ENCODE measurements at regions not wholly inside any gene's neighbourhood (a gene's known extent, or its start where the extent isn't known, plus 50 kb on each side); places are given as distances from the start of the nearest gene placed in this dataset.

DNA sequence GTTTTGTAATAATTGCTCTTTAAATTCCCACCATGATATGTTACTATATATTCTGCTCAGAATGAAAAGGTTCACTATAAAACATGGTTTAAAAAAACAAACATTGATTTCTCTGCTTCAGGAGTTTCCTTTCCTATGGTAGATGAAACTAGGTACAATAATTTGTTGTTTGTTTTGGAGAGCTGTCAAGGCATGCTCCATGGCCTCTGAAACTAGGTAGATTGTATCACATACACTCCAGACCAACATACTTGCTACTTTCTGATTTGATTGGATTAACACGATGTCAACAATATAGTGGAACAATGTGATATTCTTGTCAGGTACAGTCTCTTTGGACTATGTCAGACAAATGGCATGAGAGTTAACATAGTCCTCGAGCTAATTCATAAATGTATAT lies 452.7 kb upstream of the CDH9 start:
- TF ChIP-seq, protein P1, sequence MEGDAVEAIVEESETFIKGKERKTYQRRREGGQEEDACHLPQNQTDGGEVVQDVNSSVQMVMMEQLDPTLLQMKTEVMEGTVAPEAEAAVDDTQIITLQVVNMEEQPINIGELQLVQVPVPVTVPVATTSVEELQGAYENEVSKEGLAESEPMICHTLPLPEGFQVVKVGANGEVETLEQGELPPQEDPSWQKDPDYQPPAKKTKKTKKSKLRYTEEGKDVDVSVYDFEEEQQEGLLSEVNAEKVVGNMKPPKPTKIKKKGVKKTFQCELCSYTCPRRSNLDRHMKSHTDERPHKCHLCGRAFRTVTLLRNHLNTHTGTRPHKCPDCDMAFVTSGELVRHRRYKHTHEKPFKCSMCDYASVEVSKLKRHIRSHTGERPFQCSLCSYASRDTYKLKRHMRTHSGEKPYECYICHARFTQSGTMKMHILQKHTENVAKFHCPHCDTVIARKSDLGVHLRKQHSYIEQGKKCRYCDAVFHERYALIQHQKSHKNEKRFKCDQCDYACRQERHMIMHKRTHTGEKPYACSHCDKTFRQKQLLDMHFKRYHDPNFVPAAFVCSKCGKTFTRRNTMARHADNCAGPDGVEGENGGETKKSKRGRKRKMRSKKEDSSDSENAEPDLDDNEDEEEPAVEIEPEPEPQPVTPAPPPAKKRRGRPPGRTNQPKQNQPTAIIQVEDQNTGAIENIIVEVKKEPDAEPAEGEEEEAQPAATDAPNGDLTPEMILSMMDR (IDR thresholded peaks at IDR 0.05; ENCODE audit: control insufficient read depth, insufficient read depth, low read depth, low read length, missing control alignments): no peak
- H3K4me3 ChIP-seq (ENCODE audit: control insufficient read depth, low read depth, low read length): no peak overlapping the region
- DNase-seq (ENCODE audit: low read depth): no peak

DNA sequence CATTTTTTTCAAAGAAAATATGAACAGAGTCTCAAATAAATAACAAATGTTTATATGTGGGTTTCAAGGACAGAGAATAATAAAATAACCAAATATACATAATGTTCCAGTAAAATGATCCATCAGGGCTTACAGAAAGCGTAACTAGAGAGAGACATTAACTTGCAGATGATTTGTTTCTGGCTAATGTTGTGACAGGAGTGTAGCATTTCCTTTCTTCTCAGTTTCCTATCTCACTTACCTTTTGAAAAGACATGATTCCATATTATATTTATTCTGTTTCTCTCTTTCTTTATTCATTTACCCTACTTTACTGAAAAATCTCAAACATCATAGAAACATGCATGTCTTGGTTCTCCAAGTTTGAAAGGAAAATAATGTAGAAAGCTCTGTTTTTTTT lies 451.3 kb upstream of the CDH9 start:
- TF ChIP-seq, protein P1 (IDR thresholded peaks at IDR 0.05; ENCODE audit: control insufficient read depth, insufficient read depth, low read depth, low read length, missing control alignments): no peak
- no peak overlapping the region for H3K4me3 ChIP-seq (ENCODE audit: control insufficient read depth, low read depth, low read length)
- DNase-seq (ENCODE audit: low read depth): no peak

DNA sequence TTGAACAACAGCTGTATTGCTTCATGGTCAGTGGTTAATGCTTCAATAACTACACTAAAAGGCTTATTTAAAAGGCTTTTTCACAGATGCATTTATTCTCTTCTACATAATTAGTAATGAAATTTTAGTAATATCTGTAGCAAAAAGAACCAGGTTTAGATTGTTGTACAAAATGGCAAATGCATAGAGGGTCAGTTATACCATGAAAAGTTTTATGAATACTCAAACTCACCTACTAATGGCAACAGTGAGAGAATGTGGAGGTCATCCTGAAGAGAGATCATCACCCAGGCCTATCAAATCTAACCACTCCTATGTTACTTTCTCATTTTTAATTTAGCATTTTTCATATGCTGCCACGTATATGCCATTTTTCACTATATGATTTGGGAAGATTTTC lies 444.3 kb upstream of the CDH9 start:
- H3K4me3 ChIP-seq (ENCODE audit: control insufficient read depth, low read depth, low read length): no peak overlapping the region
- TF ChIP-seq, protein P1 (IDR thresholded peaks at IDR 0.05; ENCODE audit: control insufficient read depth, insufficient read depth, low read depth, low read length, missing control alignments): no peak
- no peak for DNase-seq (ENCODE audit: low read depth)

DNA sequence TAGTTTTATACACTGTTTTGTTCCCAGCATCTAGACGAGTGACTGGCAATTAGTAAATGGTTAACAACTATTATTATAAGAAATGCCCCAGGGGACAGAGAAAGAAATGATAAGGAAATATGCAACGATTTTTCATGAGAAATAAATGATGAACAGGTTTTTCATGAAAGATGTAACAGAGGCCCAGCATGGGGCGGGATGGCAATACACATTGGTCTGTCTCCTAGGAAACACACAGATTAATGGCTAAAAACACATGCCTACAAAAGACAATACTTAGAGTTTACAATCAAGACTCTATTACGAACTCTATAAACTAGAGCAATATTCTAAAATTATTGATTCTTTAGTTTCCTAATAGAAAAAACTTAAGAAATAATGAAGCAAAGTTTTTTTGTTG lies 441.5 kb upstream of the CDH9 start:
- DNase-seq (ENCODE audit: low read depth): no peak
- no peak overlapping the region for H3K4me3 ChIP-seq (ENCODE audit: control insufficient read depth, low read depth, low read length)
- TF ChIP-seq, protein P1 (IDR thresholded peaks at IDR 0.05; ENCODE audit: control insufficient read depth, insufficient read depth, low read depth, low read length, missing control alignments): no peak

DNA sequence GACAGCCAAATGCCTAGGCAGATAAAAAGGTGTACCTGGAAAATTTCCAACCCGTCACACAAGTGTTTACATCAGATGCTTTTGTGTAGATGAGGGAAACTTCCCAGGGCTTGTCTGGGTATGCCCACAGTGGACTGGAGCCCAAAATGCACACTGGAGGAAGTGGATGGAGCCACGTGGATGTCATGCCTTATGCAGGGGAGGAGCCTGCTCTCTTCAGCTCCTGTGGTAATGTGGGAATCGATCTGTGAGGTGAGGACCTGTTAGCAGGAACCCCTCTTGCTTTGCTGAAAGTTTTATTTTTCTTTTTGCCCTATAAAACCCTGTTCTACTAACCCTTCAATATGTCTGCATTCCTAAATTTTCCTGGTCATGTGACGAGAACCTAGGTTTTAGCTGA lies 439.2 kb upstream of the CDH9 start:
- no peak overlapping the region for H3K4me3 ChIP-seq (ENCODE audit: control insufficient read depth, low read depth, low read length)
- DNase-seq (ENCODE audit: low read depth): no peak
- TF ChIP-seq, protein P1 (IDR thresholded peaks at IDR 0.05; ENCODE audit: control insufficient read depth, insufficient read depth, low read depth, low read length, missing control alignments): no peak

DNA sequence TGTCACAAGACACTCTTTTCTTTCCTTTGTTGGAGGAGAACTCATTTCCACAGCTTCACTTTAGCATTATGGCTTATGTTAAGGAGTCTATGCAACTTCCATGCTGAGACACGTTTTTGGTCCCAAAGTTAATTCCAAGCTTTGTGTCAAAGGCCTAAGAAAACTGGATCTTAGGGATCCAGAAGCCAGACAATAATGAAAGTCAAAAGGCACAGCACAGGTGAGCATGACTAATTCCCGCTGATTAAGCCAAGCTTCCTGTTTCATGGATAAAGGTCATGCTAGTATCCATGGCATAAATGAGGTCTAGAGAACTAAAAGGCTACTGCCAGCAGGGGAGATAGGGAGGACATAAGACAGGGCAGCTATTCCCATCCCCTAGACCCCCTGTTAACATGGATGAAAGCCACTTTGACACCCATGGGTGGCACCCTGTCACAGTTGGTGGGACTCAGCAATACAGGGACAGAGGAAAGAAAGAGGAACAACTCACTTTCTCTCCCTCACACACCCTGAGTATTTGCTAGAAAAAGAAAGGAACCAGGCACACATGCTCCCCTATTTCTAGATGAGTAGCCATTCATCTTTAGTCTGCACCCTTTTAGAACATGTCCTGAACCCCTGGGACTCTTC lies 438.1 kb upstream of the CDH9 start:
- no peak for DNase-seq (ENCODE audit: low read depth)
- TF ChIP-seq, protein P1 (IDR thresholded peaks at IDR 0.05; ENCODE audit: control insufficient read depth, insufficient read depth, low read depth, low read length, missing control alignments): no peak
- H3K4me3 ChIP-seq (ENCODE audit: control insufficient read depth, low read depth, low read length): no peak overlapping the region

DNA sequence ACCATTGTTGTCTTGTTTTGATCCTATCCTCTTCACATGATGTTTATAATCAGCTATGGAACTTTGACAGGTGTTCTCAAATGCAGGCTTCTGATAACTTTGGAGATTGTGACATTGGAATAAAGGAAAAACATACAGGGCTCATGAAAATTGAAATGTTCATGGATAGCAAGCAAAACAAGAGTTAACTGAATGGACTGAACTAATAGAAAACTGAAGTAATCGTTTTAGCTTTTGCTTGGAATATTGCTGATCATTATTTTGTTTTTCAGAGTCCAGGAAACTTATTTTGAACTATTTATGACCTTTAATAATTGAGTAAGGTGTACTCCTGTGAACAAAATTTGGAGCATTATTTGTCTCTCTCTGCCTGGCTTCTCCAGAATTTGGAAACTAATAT lies 436.7 kb upstream of the CDH9 start:
- TF ChIP-seq, protein P1 (IDR thresholded peaks at IDR 0.05; ENCODE audit: control insufficient read depth, insufficient read depth, low read depth, low read length, missing control alignments): no peak
- H3K4me3 ChIP-seq (ENCODE audit: control insufficient read depth, low read depth, low read length): no peak overlapping the region
- no peak for DNase-seq (ENCODE audit: low read depth)

Measured in AG09309 (cell line).